ENCODE measurements at regions not wholly inside any gene's neighbourhood (a gene's known extent, or its start where the extent isn't known, plus 50 kb on each side); places are given as distances from the start of the nearest gene placed in this dataset.

DNA sequence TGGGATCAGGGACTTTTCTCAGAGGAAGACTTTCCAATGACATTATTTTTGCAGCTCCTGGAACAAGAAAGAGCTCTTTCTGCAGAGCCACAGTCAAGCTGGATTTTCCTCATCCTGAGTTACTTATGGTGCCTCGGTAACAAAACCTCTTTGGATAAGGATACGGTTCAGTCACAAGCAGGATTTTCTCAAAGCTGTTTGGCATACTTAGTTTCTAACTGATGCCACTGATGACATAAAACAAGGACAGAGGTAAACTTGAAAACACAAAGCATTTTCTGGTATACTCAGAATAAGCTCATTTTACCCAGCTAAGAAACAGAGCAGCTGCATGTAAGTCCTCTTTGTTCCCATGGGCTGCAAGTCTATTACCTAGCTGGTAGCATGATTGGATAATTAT is 340.9 kb upstream of the MEOX2 start:
- Mint-ChIP-seq H3K27ac (ENCODE audit: low read depth, unreplicated experiment) (no peak overlapping the region), H3K4me1 (ENCODE audit: insufficient read depth, unreplicated experiment) (no peaks in the 10 kb centered on the region), H3K4me3 (ENCODE audit: unreplicated experiment) (no peak overlapping the region), H3K9me3 (ENCODE audit: unreplicated experiment) (no peaks in the 10 kb centered on the region), H3K36me3 (ENCODE audit: insufficient read depth, unreplicated experiment) (no peaks in the 10 kb centered on the region), H3K27me3 (ENCODE audit: insufficient read depth, unreplicated experiment) (peaks cover 35% of the 10 kb centered on the region)
- intact Hi-C loops (cut with micrococcal nuclease) = no loop called here
- no TSS peak for BruUV-seq (replicated peaks)
- TF ChIP-seq, protein P1, sequence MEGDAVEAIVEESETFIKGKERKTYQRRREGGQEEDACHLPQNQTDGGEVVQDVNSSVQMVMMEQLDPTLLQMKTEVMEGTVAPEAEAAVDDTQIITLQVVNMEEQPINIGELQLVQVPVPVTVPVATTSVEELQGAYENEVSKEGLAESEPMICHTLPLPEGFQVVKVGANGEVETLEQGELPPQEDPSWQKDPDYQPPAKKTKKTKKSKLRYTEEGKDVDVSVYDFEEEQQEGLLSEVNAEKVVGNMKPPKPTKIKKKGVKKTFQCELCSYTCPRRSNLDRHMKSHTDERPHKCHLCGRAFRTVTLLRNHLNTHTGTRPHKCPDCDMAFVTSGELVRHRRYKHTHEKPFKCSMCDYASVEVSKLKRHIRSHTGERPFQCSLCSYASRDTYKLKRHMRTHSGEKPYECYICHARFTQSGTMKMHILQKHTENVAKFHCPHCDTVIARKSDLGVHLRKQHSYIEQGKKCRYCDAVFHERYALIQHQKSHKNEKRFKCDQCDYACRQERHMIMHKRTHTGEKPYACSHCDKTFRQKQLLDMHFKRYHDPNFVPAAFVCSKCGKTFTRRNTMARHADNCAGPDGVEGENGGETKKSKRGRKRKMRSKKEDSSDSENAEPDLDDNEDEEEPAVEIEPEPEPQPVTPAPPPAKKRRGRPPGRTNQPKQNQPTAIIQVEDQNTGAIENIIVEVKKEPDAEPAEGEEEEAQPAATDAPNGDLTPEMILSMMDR (IDR thresholded peaks at IDR 0.05; ENCODE audit: unreplicated experiment) = no peak
- no peak for DNase-seq (ENCODE audit: unreplicated experiment)
- ChIA-PET CTCF (no interaction called here), POLR2A (no interaction called here)

DNA sequence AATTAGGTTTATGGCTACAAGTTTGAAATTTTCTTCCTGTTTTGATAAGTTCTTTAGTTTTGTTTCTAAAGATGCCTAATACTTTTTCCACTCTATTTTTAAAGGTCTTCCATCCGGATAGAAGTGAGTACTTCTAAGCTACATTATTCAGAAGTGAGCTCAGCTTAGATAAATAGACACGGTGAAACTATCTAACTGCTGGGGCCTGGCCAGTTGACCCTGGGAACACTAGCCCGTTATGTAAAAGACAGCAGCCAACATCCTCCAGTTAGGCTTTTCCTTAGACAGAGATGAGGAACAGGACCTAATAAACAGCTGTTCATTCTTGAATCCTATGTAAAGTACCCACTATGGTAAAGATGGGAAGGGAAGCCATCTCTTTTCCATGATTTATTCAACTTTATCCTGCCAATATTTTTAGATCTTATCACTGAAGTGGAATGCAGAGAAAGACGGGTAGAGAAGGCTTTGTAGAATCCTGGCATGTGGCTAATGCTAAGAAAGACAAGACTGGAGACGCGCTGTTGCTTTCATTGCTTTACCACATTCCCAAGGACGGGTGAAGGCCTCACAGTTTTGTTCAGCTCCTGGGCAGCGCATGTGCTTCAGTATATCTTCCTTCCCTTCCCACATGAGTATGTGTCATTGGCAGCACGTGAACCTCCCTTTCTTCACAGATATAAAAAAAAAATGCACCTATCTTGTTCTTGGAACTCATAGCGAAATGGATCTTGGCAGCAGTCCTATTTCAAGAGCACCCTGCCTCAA is 340.0 kb upstream of the MEOX2 start:
- peak; percentile 1 for DNase-seq (ENCODE audit: unreplicated experiment)
- TF ChIP-seq, protein P1 (IDR thresholded peaks at IDR 0.05; ENCODE audit: unreplicated experiment) = no peak
- CTCF ChIA-PET = no interaction called here
- no peak overlapping the region for H3K27ac Mint-ChIP-seq (ENCODE audit: low read depth, unreplicated experiment)
- BruUV-seq (replicated peaks) = no TSS peak
- no peaks in the 10 kb centered on the region for H3K36me3 Mint-ChIP-seq (ENCODE audit: insufficient read depth, unreplicated experiment)
- no peak overlapping the region for H3K4me3 Mint-ChIP-seq (ENCODE audit: unreplicated experiment)
- H3K27me3 Mint-ChIP-seq (ENCODE audit: insufficient read depth, unreplicated experiment) = peaks cover 44% of the 10 kb centered on the region
- intact Hi-C loops (cut with micrococcal nuclease) = no loop called here
- POLR2A ChIA-PET = no interaction called here
- H3K4me1 Mint-ChIP-seq (ENCODE audit: insufficient read depth, unreplicated experiment) = no peaks in the 10 kb centered on the region
- no peaks in the 10 kb centered on the region for H3K9me3 Mint-ChIP-seq (ENCODE audit: unreplicated experiment)

DNA sequence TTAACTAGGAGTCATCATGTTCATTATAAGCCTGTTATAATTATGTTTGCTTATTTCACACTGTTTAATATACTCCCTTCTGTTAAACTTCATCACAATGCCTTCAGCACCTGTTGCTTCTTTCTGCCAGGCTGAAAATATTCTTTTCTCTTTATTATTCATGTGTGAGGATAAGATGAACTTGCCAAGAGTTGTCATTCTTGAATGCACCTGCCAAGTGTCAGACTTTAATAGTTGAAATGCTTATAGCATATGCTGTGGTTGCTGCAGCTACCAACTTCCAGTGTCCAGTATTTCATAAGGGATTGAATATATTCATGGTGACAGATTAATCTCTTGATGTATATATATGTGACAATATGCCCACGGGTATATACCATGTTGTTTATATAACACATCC is 339.2 kb upstream of the MEOX2 start:
- intact Hi-C loops (cut with micrococcal nuclease) = no loop called here
- Mint-ChIP-seq H3K36me3 (ENCODE audit: insufficient read depth, unreplicated experiment) (no peaks in the 10 kb centered on the region), H3K27ac (ENCODE audit: low read depth, unreplicated experiment) (no peak overlapping the region), H3K4me1 (ENCODE audit: insufficient read depth, unreplicated experiment) (no peaks in the 10 kb centered on the region), H3K4me3 (ENCODE audit: unreplicated experiment) (no peak overlapping the region), H3K27me3 (ENCODE audit: insufficient read depth, unreplicated experiment) (peaks cover 48% of the 10 kb centered on the region), H3K9me3 (ENCODE audit: unreplicated experiment) (no peaks in the 10 kb centered on the region)
- TF ChIP-seq, protein P1 (IDR thresholded peaks at IDR 0.05; ENCODE audit: unreplicated experiment) = no peak
- ChIA-PET CTCF (no interaction called here), POLR2A (no interaction called here)
- BruUV-seq (replicated peaks) = no TSS peak
- DNase-seq (ENCODE audit: unreplicated experiment) = no peak

DNA sequence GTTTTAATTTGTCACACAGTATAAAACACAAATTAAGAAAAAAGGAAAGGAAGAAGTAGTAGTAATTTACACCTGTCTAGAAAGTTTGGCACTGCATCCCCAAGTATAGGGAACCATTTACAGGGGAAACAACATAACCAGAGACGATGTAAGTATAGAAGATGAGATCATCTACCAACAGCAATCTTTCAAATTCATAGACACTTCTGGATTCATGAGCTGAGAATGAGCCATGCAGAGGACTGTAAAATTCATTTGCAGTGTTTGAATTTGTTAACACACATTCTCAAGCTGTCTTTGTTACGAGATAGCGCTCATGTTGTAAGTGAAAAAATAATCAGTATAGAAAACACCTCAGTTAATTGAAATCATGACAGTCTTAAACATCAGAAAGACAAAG is 337.0 kb upstream of the MEOX2 start:
- no peak overlapping the region for H3K4me3 Mint-ChIP-seq (ENCODE audit: unreplicated experiment)
- POLR2A ChIA-PET = interaction anchor here (0.7 kb wide), 1 partner anchor 12 kb away, joined by 3 read pairs; no protein-coding TSS in a partner anchor
- CTCF ChIA-PET = interaction anchor here (0.8 kb wide), 1 partner anchor 541 kb away, joined by 5 read pairs; no protein-coding TSS in a partner anchor
- TF ChIP-seq, protein P1 (IDR thresholded peaks at IDR 0.05; ENCODE audit: unreplicated experiment) = no peak
- no peaks in the 10 kb centered on the region for H3K36me3 Mint-ChIP-seq (ENCODE audit: insufficient read depth, unreplicated experiment)
- intact Hi-C loops (cut with micrococcal nuclease) = no loop called here
- no peak for DNase-seq (ENCODE audit: unreplicated experiment)
- no peaks in the 10 kb centered on the region for H3K4me1 Mint-ChIP-seq (ENCODE audit: insufficient read depth, unreplicated experiment)
- no TSS peak for BruUV-seq (replicated peaks)
- H3K9me3 Mint-ChIP-seq (ENCODE audit: unreplicated experiment) = no peaks in the 10 kb centered on the region
- peaks cover 55% of the 10 kb centered on the region for H3K27me3 Mint-ChIP-seq (ENCODE audit: insufficient read depth, unreplicated experiment)
- H3K27ac Mint-ChIP-seq (ENCODE audit: low read depth, unreplicated experiment) = no peak overlapping the region
